ENCODE measurements at regions not wholly inside any gene's neighbourhood (a gene's known extent, or its start where the extent isn't known, plus 50 kb on each side); places are given as distances from the start of the nearest gene placed in this dataset.

- H3K4me3 ChIP-seq (ENCODE audit: low read length in 3 of 3): no peak overlapping the region
Observed at GRCh38 chr18:78882585-78882984, 97.0 kb upstream of the SALL3 start.

GRCh38 chr18:78883501-78883900, 96.1 kb upstream of the SALL3 start:
- Histone ChIP-seq H3K4me1 (ENCODE audit: control insufficient read depth in 3 of 3, insufficient read depth in 3 of 3, low read length in 3 of 3) (no peaks in the 10 kb centered on the region), H3K27ac (ENCODE audit: low read depth, low read length) (no peak overlapping the region), H3K9ac (ENCODE audit: low read depth in 1 of 3, low read length in 3 of 3) (no peak overlapping the region), H3K27me3 (ENCODE audit: control insufficient read depth in 3 of 3, insufficient read depth in 3 of 3, low read length in 3 of 3) (no peaks in the 10 kb centered on the region), H3K9me3 (ENCODE audit: control insufficient read depth in 3 of 3, low read length in 3 of 3) (peaks cover 0 to 2% (median 0%) of the 10 kb centered on the region in 3 donors), H3K36me3 (ENCODE audit: control insufficient read depth in 3 of 3, insufficient read depth in 3 of 3, low read length in 3 of 3) (no peaks in the 10 kb centered on the region), H3K4me3 (ENCODE audit: low read length in 3 of 3) (no peak overlapping the region)

More at GRCh38 chr18:78882585-78882984, 97.0 kb upstream of the SALL3 start:
- Histone ChIP-seq H3K36me3 (ENCODE audit: control insufficient read depth in 3 of 3, insufficient read depth in 3 of 3, low read length in 3 of 3) (no peaks in the 10 kb centered on the region), H3K9me3 (ENCODE audit: control insufficient read depth in 3 of 3, low read length in 3 of 3) (peaks cover 0 to 4% (median 0%) of the 10 kb centered on the region in 3 donors), H3K27ac (ENCODE audit: low read depth, low read length) (no peak overlapping the region), H3K27me3 (ENCODE audit: control insufficient read depth in 3 of 3, insufficient read depth in 3 of 3, low read length in 3 of 3) (no peaks in the 10 kb centered on the region), H3K9ac (ENCODE audit: low read depth in 1 of 3, low read length in 3 of 3) (no peak overlapping the region), H3K4me1 (ENCODE audit: control insufficient read depth in 3 of 3, insufficient read depth in 3 of 3, low read length in 3 of 3) (no peaks in the 10 kb centered on the region)

GRCh38 chr18:78884502-78884901, 95.1 kb upstream of the SALL3 start:
- H3K4me1 ChIP-seq (ENCODE audit: control insufficient read depth in 3 of 3, insufficient read depth in 3 of 3, low read length in 3 of 3): no peaks in the 10 kb centered on the region
- H3K27me3 ChIP-seq (ENCODE audit: control insufficient read depth in 3 of 3, insufficient read depth in 3 of 3, low read length in 3 of 3): no peaks in the 10 kb centered on the region
- no peak overlapping the region for H3K9ac ChIP-seq (ENCODE audit: low read depth in 1 of 3, low read length in 3 of 3)
- H3K9me3 ChIP-seq (ENCODE audit: control insufficient read depth in 3 of 3, low read length in 3 of 3): peaks cover 0 to 3% (median 2%) of the 10 kb centered on the region in 3 donors
- no peaks in the 10 kb centered on the region for H3K36me3 ChIP-seq (ENCODE audit: control insufficient read depth in 3 of 3, insufficient read depth in 3 of 3, low read length in 3 of 3)
- no peak overlapping the region for H3K27ac ChIP-seq (ENCODE audit: low read depth, low read length)
- no peak overlapping the region for H3K4me3 ChIP-seq (ENCODE audit: low read length in 3 of 3)

GRCh38 chr18:78889250-78889649, 90.4 kb upstream of the SALL3 start:
- no peaks in the 10 kb centered on the region for H3K36me3 ChIP-seq (ENCODE audit: control insufficient read depth in 3 of 3, insufficient read depth in 3 of 3, low read length in 3 of 3)
- no peak overlapping the region for H3K9ac ChIP-seq (ENCODE audit: low read depth in 1 of 3, low read length in 3 of 3)
- H3K27me3 ChIP-seq (ENCODE audit: control insufficient read depth in 3 of 3, insufficient read depth in 3 of 3, low read length in 3 of 3): no peaks in the 10 kb centered on the region
- no peak overlapping the region for H3K27ac ChIP-seq (ENCODE audit: low read depth, low read length)
- no peak overlapping the region for H3K4me3 ChIP-seq (ENCODE audit: low read length in 3 of 3)
- H3K9me3 ChIP-seq (ENCODE audit: control insufficient read depth in 3 of 3, low read length in 3 of 3): peaks cover 0 to 6% (median 0%) of the 10 kb centered on the region in 3 donors
- H3K4me1 ChIP-seq (ENCODE audit: control insufficient read depth in 3 of 3, insufficient read depth in 3 of 3, low read length in 3 of 3): no peaks in the 10 kb centered on the region

- Histone ChIP-seq H3K4me3 (ENCODE audit: low read length in 3 of 3) (no peak overlapping the region), H3K9ac (ENCODE audit: low read depth in 1 of 3, low read length in 3 of 3) (no peak overlapping the region), H3K9me3 (ENCODE audit: control insufficient read depth in 3 of 3, low read length in 3 of 3) (peaks cover 0 to 6% (median 0%) of the 10 kb centered on the region in 3 donors), H3K27me3 (ENCODE audit: control insufficient read depth in 3 of 3, insufficient read depth in 3 of 3, low read length in 3 of 3) (no peaks in the 10 kb centered on the region), H3K27ac (ENCODE audit: low read depth, low read length) (no peak overlapping the region), H3K4me1 (ENCODE audit: control insufficient read depth in 3 of 3, insufficient read depth in 3 of 3, low read length in 3 of 3) (no peaks in the 10 kb centered on the region), H3K36me3 (ENCODE audit: control insufficient read depth in 3 of 3, insufficient read depth in 3 of 3, low read length in 3 of 3) (no peaks in the 10 kb centered on the region)
Observed at GRCh38 chr18:78890388-78890787, 89.2 kb upstream of the SALL3 start.

GRCh38 chr18:78891185-78891762, 88.3 kb upstream of the SALL3 start:
- Histone ChIP-seq H3K4me3 (ENCODE audit: low read length in 3 of 3) (no peak overlapping the region), H3K36me3 (ENCODE audit: control insufficient read depth in 3 of 3, insufficient read depth in 3 of 3, low read length in 3 of 3) (no peaks in the 10 kb centered on the region), H3K9ac (ENCODE audit: low read depth in 1 of 3, low read length in 3 of 3) (no peak overlapping the region), H3K27ac (ENCODE audit: low read depth, low read length) (no peak overlapping the region), H3K9me3 (ENCODE audit: control insufficient read depth in 3 of 3, low read length in 3 of 3) (peaks cover 0 to 6% (median 0%) of the 10 kb centered on the region in 3 donors), H3K4me1 (ENCODE audit: control insufficient read depth in 3 of 3, insufficient read depth in 3 of 3, low read length in 3 of 3) (no peaks in the 10 kb centered on the region), H3K27me3 (ENCODE audit: control insufficient read depth in 3 of 3, insufficient read depth in 3 of 3, low read length in 3 of 3) (no peaks in the 10 kb centered on the region)

GRCh38 chr18:78892177-78892576, 87.4 kb upstream of the SALL3 start:
- Histone ChIP-seq H3K9me3 (ENCODE audit: control insufficient read depth in 3 of 3, low read length in 3 of 3) (peaks cover 0 to 6% (median 3%) of the 10 kb centered on the region in 3 donors), H3K36me3 (ENCODE audit: control insufficient read depth in 3 of 3, insufficient read depth in 3 of 3, low read length in 3 of 3) (no peaks in the 10 kb centered on the region), H3K4me1 (ENCODE audit: control insufficient read depth in 3 of 3, insufficient read depth in 3 of 3, low read length in 3 of 3) (no peaks in the 10 kb centered on the region), H3K4me3 (ENCODE audit: low read length in 3 of 3) (no peak overlapping the region), H3K27me3 (ENCODE audit: control insufficient read depth in 3 of 3, insufficient read depth in 3 of 3, low read length in 3 of 3) (no peaks in the 10 kb centered on the region), H3K9ac (ENCODE audit: low read depth in 1 of 3, low read length in 3 of 3) (no peak overlapping the region), H3K27ac (ENCODE audit: low read depth, low read length) (no peak overlapping the region)

- no peaks in the 10 kb centered on the region for H3K36me3 ChIP-seq (ENCODE audit: control insufficient read depth in 3 of 3, insufficient read depth in 3 of 3, low read length in 3 of 3)
- no peak overlapping the region for H3K4me3 ChIP-seq (ENCODE audit: low read length in 3 of 3)
- no peak overlapping the region for H3K9ac ChIP-seq (ENCODE audit: low read depth in 1 of 3, low read length in 3 of 3)
- H3K9me3 ChIP-seq (ENCODE audit: control insufficient read depth in 3 of 3, low read length in 3 of 3): peaks cover 0 to 6% (median 3%) of the 10 kb centered on the region in 3 donors
- H3K27me3 ChIP-seq (ENCODE audit: control insufficient read depth in 3 of 3, insufficient read depth in 3 of 3, low read length in 3 of 3): no peaks in the 10 kb centered on the region
- no peak overlapping the region for H3K27ac ChIP-seq (ENCODE audit: low read depth, low read length)
- H3K4me1 ChIP-seq (ENCODE audit: control insufficient read depth in 3 of 3, insufficient read depth in 3 of 3, low read length in 3 of 3): no peaks in the 10 kb centered on the region
Observed at GRCh38 chr18:78892721-78893120, 86.9 kb upstream of the SALL3 start.

GRCh38 chr18:78893281-78894032, 86.2 kb upstream of the SALL3 start:
- H3K4me1 ChIP-seq (ENCODE audit: control insufficient read depth in 3 of 3, insufficient read depth in 3 of 3, low read length in 3 of 3): no peaks in the 10 kb centered on the region
- no peaks in the 10 kb centered on the region for H3K36me3 ChIP-seq (ENCODE audit: control insufficient read depth in 3 of 3, insufficient read depth in 3 of 3, low read length in 3 of 3)
- no peak overlapping the region for H3K4me3 ChIP-seq (ENCODE audit: low read length in 3 of 3)
- H3K27ac ChIP-seq (ENCODE audit: low read depth, low read length): no peak overlapping the region
- H3K9me3 ChIP-seq (ENCODE audit: control insufficient read depth in 3 of 3, low read length in 3 of 3): peaks cover 3 to 6% (median 6%) of the 10 kb centered on the region in 3 donors
- H3K9ac ChIP-seq (ENCODE audit: low read depth in 1 of 3, low read length in 3 of 3): no peak overlapping the region
- H3K27me3 ChIP-seq (ENCODE audit: control insufficient read depth in 3 of 3, insufficient read depth in 3 of 3, low read length in 3 of 3): no peaks in the 10 kb centered on the region

GRCh38 chr18:78894033-78894305, 85.6 kb upstream of the SALL3 start:
- Histone ChIP-seq H3K4me1 (ENCODE audit: control insufficient read depth in 3 of 3, insufficient read depth in 3 of 3, low read length in 3 of 3) (no peaks in the 10 kb centered on the region), H3K9me3 (ENCODE audit: control insufficient read depth in 3 of 3, low read length in 3 of 3) (peaks cover 5 to 6% (median 6%) of the 10 kb centered on the region in 3 donors), H3K9ac (ENCODE audit: low read depth in 1 of 3, low read length in 3 of 3) (no peak overlapping the region), H3K27ac (ENCODE audit: low read depth, low read length) (no peak overlapping the region), H3K4me3 (ENCODE audit: low read length in 3 of 3) (no peak overlapping the region), H3K36me3 (ENCODE audit: control insufficient read depth in 3 of 3, insufficient read depth in 3 of 3, low read length in 3 of 3) (no peaks in the 10 kb centered on the region), H3K27me3 (ENCODE audit: control insufficient read depth in 3 of 3, insufficient read depth in 3 of 3, low read length in 3 of 3) (no peaks in the 10 kb centered on the region)
